Activated T-cell treated with anti-CD3 and anti-CD28 coated beads, Interleukin-2, amount 50 U/mL, for 48 hours (primary cell): ENCODE measurements at regions not wholly inside any gene's neighbourhood (a gene's known extent, or its start where the extent isn't known, plus 50 kb on each side); places are given as distances from the start of the nearest gene placed in this dataset.
"Not testable (repeated sequence)": the region's sequence is repeated elsewhere in the genome, so short reads cannot be mapped to it uniquely, and the experiment has no call there.

Experiments
- DNase-seq, 2 experiments: peaks; one replicate each; pipeline ENCODE4 v3.0.0-alpha.2; 2020

- not testable (repeated sequence) for DNase-seq
These were observed 328.0 kb upstream of the COX7C start for GRCh38 chr5:86289786-86290185.

- not testable (repeated sequence) for DNase-seq
These were observed 324.9 kb upstream of the COX7C start for GRCh38 chr5:86292811-86293210.

DNA sequence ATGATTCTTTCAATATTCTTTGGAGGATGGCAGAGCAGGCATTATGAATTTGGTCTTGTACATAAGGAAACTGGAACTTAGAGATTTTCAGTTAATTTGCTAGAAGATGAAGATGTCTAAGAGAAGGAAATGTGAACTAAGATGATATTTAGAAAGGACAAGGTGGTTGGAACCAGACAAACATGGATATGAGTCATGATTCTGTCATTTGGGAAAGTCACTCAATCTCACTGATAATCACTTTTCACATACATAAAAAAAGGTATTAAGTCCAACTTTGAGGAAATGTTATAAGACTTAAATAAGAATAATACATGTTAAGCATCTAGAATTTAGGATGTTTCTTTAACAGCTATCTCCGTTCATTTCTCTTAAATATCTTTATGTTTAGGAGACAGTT is 315.1 kb upstream of the COX7C start:
- not testable (repeated sequence) for DNase-seq

GRCh38 chr5:86305050-86305449 is 312.7 kb upstream of the COX7C start:
- not testable (repeated sequence) for DNase-seq

DNA sequence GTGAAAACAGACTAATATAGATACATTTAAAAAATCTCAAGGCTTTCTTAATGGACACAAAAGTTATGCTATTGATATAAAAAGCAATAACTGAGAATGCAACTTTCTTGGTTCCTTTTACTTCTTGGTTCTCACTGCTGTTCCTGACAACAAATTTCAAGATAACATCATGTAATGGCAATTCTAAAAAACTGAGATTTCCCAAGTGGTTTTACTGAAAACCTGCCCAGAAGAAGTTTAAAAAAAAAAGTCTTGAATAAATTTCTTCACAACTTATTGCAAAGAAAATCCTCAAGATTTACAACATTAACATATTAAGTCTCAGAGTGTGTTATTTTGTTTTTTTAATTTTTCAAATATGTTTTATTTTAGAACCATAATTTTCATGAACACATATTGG is 302.8 kb upstream of the COX7C start:
- DNase-seq, result no peak

DNA sequence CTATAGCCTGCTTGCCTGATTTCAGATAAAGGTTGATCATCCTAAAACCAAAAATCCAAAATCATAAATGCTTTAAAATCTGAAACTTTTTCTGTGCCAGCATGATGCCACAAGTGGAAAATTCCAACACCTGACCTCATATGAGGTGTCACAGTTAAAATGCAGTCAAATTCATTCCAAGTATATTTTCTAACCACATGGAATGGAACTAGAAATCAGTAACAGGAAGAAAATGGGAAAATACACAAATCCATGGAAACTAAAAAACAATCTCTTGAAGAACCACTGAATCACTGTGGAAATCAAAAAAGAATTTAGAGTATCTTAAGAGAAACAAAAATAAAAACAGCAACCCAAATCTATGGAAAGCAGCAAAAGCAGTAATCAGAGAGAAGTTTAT is 297.5 kb upstream of the COX7C start:
- DNase-seq, result no peak

DNA sequence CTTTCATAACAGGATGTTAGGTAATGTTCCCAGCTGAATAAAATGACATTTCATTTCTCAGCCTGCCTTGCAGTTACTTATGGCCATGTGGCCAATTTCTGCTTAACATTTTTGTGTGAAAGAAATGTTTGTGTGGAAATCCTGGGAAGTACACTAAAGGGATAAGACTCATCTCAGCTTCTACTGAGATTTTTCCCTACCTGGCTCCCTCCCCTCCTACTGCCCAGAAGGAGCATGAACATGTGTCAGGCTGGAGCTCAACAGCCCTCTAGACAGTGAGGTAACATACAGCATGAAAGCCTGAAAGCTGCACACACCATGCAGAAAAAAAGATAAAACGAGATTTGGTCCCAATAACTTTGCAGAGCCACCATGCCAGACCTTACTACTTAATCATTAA is 288.4 kb upstream of the COX7C start:
- no peak for DNase-seq

GRCh38 chr5:86330736-86331135 is 287.0 kb upstream of the COX7C start:
- DNase-seq, result no peak

GRCh38 chr5:86332851-86333250 is 284.9 kb upstream of the COX7C start:
- DNase-seq, result no peak

- DNase-seq, result no peak
These were observed 279.9 kb upstream of the COX7C start for GRCh38 chr5:86337667-86338460.

DNA sequence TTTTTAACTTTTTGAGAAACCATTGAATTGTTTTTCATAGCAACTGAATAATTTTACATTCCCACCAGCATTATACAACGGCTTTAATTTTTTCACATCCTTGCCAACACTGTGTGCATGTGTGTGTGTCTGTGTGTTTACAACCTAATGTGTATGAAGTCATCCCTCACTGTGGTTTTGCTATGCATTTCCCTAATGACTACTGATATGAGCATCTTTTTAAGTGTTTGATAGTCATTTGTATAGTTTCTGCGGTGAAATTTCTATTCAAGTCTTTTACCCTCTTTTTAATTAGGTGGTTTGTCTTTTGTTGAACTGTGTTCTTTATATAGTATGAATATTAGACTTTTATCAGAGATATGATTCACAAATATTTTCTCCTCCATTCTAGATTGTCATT is 263.1 kb upstream of the COX7C start:
- no peak for DNase-seq

GRCh38 chr5:86360801-86361200 is 256.9 kb upstream of the COX7C start:
- DNase-seq, result no peak

- no peak for DNase-seq
These were observed 246.7 kb upstream of the COX7C start for GRCh38 chr5:86371061-86371460.

GRCh38 chr5:86374611-86375010 is 243.1 kb upstream of the COX7C start:
- no peak for DNase-seq

DNA sequence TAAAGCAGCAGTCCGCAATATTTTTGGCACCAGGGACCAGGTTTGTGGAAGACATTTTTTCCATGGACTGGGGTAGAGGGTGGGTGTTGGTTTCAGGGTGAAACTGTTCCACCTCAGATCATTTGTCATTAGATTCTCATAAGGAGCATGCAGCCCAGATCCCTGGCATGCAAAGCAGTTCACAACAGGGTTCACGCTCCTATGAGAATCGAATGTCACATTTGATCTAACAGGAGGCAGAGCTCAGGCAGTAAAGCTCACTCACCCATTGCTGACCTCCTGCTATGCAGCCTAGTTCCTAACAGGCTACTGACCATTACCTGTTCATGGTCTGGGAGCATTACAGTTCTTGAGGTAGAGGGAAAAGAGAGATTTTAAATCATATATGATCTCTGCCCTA is 241.5 kb upstream of the COX7C start:
- DNase-seq, result no peak

GRCh38 chr5:86403190-86403589 is 214.6 kb upstream of the COX7C start:
- DNase-seq, result no peak

- DNase-seq, result no peak
These were observed 213.5 kb upstream of the COX7C start for GRCh38 chr5:86404256-86404655.

DNA sequence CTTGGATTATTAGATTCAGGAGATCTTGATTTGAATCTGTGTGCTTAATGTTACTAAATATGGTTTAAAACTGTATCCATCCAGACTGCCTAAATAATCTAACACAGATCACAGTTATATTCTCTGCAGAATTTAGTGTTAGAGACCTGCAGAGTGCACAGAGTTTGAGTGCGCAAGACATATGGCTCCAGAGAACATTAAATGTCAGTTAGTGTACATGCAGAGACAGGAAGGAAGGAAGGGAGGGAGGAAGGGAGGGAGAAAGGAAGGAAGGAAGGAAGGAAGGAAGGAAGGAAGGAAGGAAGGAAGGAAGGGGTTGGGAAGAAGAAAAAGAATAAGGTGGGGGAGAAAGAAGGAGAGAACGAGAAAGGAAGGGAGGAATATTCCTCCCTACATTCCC is 210.0 kb upstream of the COX7C start:
- DNase-seq, result no peak

DNA sequence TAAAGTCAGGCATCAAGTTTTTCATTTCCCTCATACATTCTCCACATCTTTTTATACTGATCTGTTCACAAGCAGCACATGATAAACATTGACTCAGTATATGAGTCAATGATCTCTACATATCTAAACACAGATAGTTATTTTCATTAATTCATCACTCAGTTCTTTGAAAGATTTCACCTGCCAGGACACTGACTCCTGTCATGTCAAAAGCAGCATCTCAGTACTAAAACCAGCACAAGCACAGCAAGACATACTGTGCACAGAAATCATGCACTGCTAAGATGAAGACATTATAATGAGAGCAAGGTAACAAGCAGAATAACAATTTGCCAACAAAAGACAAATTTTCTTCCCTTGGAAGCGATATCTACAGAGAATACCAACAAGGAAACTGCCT is 206.1 kb upstream of the COX7C start:
- DNase-seq, result no peak

- no peak for DNase-seq
These were observed 190.6 kb upstream of the COX7C start for GRCh38 chr5:86427158-86427557.

GRCh38 chr5:86439593-86440110 is 178.1 kb upstream of the COX7C start:
- no peak for DNase-seq

DNA sequence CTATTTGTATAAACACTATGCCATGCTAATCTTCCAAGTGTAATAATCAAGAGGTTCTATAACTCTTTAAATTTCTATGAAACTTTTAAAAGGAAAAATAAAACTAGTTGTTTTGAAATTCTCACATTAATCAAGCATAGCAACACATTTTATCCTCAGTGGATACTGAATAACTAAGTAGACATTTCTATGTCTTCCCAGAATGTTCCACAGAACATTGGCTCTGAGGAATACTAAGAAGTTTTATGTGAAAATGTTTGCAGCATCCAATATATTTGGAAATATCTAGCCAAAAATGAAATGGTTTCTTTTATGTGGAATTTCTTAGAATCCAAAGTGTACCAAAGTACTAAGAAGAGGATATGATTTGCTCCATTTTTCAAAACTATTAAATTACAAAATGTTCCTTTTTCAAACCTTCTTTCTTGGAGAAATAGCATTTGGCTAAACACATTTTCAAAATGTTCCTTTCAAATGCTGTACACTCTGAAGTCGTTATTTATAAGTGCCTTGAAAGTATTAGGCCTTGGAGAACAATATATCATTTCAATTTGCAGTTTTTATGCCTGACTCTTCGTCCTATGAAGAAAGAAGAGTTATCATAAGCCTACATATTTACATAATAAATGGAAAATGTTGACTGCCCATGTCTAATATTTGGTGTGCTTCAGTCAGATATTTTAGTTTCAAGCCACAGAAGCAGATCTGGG is 175.6 kb upstream of the COX7C start:
- no peak for DNase-seq

DNA sequence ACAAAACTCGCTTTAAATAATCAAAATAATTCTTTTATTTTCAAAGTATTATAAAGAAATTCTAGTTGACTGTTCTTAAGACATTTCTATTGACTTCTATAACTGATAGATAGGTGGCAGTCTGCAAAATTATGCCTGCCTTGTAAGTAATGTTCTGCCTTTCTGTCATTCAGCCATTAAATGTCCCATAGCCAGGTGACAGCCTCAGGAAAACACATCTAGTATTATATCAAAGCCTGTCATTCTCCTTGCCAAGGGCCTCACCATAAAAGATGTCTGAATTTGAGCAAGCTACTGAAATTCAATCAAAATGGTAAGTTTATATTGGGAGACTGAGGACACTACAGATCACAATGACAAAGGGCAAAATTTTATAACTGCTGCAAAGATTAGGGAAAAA is 170.4 kb upstream of the COX7C start:
- no peak for DNase-seq

DNA sequence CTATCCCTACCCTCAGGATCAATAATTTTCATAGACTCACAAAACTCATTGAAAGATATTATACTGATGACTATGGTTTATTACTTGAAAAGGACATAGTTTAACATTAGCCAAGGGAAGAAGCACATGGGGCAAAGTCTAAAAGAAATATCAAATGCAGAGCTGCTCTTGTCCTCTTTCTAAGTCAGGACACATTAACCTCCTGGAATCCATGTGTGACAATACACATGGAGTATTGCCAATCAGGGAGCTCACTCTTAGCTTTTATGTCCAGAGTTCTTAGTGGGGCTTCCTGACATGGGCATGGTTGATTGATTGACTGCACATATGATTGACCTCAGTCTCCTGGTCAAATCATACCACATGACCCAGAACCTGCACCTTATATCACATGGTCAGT is 165.5 kb upstream of the COX7C start:
- no peak for DNase-seq
